SK-N-SH (cell line): ENCODE measurements at regions not wholly inside any gene's neighbourhood (a gene's known extent, or its start where the extent isn't known, plus 50 kb on each side); places are given as distances from the start of the nearest gene placed in this dataset.

ENCODE experiments used
- CTCF ChIA-PET: fragments of 300-600, 350-600 bp; formaldehyde crosslinking; extraction: SDS; loops from one replicate; lab custom pipeline; 2021; lab: Yijun Ruan, JAX
- POLR2A ChIA-PET: fragments of 350-600 bp; sonication (Branson Sonifier 250); formaldehyde crosslinking; extraction: SDS; loops from one replicate; lab custom pipeline; 2020; ENCODE audit warnings: antibody characterized with exemption, inconsistent platforms; lab: Yijun Ruan, JAX
- DNase-seq: peaks from one replicate; pipeline ENCODE4 v3.0.0; 2012
- H2AFZ ChIP-seq: fragments of 200-600 bp; sonication (generic); 2 replicates; pipeline ENCODE4 v1.8.1; 2016; ENCODE audit warnings: antibody characterized with exemption, mild to moderate bottlenecking, low read depth
- H3F3A ChIP-seq: fragments of 200-600 bp; sonication (generic); replicated peaks from 2 replicates; pipeline ENCODE3; 2016; ENCODE audit warnings: antibody characterized with exemption, mild to moderate bottlenecking; ENCODE audit not compliant: insufficient read depth
- H3K27ac ChIP-seq, 2 experiments: fragments of 200-500 bp in 1 of 2; fragments of 200-600 bp in 1 of 2; sonication (Bioruptor generic) in 1 of 2; sonication (generic), shearing (Covaris generic) in 1 of 2; 2 replicates each; pipeline versions ENCODE4 v1.5.1 to v1.6.1; 2014 to 2016; ENCODE audit warnings: low read depth in 2 of 2, inconsistent platforms in 1 of 2, low read length in 1 of 2, mild to moderate bottlenecking in 1 of 2, mixed read lengths in 1 of 2
- H3K27me3 ChIP-seq: fragments of 200-600 bp; sonication (generic), shearing (Covaris generic); 2 replicates; pipeline ENCODE4 v1.6.1; 2016; ENCODE audit warnings: mixed run types; ENCODE audit not compliant: insufficient read depth
- H3K36me3 ChIP-seq, 2 experiments: fragments of 200-500 bp in 1 of 2; fragments of 200-600 bp in 1 of 2; sonication (Bioruptor generic) in 1 of 2; sonication (generic) in 1 of 2; replicated peaks in 1 of 2; 2 replicates each; pipeline versions ENCODE3 to v1.5.1; 2014 to 2016; ENCODE audit warnings: low read length in 1 of 2, mild to moderate bottlenecking in 1 of 2; ENCODE audit not compliant: insufficient read depth in 2 of 2, control insufficient read depth in 1 of 2
- H3K4me1 ChIP-seq, 2 experiments: fragments of 200-500 bp in 1 of 2; fragments of 200-600 bp in 1 of 2; sonication (Bioruptor generic) in 1 of 2; sonication (generic), shearing (Covaris generic) in 1 of 2; 2 replicates each; pipeline versions ENCODE4 v1.5.1 to v1.6.1; 2014 to 2016; ENCODE audit warnings: low read depth in 1 of 2, low read length in 1 of 2, mixed run types in 1 of 2; ENCODE audit not compliant: insufficient read depth in 2 of 2, control insufficient read depth in 1 of 2
- H3K4me2 ChIP-seq: fragments of 200-600 bp; sonication (generic), shearing (Covaris generic); 2 replicates; pipeline ENCODE4 v1.6.1; 2017; ENCODE audit warnings: mixed run types
- H3K4me3 ChIP-seq, 2 experiments: fragments of 200-500 bp in 1 of 2; fragments of 200-600 bp in 1 of 2; sonication (Bioruptor generic) in 1 of 2; sonication (generic), shearing (Covaris generic) in 1 of 2; 2 replicates each; pipeline versions ENCODE4 v1.5.1 to v1.8.1; 2014 to 2016; ENCODE audit warnings: low read depth in 2 of 2, inconsistent platforms in 1 of 2, low read length in 1 of 2, mild to moderate bottlenecking in 1 of 2, mixed read lengths in 1 of 2, moderate library complexity in 1 of 2
- H3K79me2 ChIP-seq: fragments of 200-600 bp; sonication (generic); 2 replicates; pipeline ENCODE4 v1.8.1; 2017; ENCODE audit warnings: mild to moderate bottlenecking; ENCODE audit not compliant: insufficient read depth
- H3K9ac ChIP-seq: fragments of 200-600 bp; sonication (generic); 2 replicates; pipeline ENCODE4 v1.6.1; 2017; ENCODE audit warnings: mixed run types
- H3K9me2 ChIP-seq: fragments of 200-600 bp; sonication (generic); 2 replicates; pipeline ENCODE4 v1.6.1; 2017; ENCODE audit warnings: mixed run types
- H3K9me3 ChIP-seq: fragments of 200-600 bp; sonication (generic); 2 replicates; pipeline ENCODE4 v1.6.1; 2017; ENCODE audit warnings: mixed run types, mild to moderate bottlenecking, moderate library complexity
- H4K20me1 ChIP-seq: fragments of 200-600 bp; sonication (generic); 2 replicates; pipeline ENCODE4 v1.6.1; 2017; ENCODE audit warnings: mild to moderate bottlenecking, mixed run types; ENCODE audit not compliant: insufficient read depth
- EP300 ChIP-seq, 2 experiments: IDR thresholded peaks; 2 replicates each; pipeline versions ENCODE4 v1.4.0 to v1.6.1; 2012; ENCODE audit warnings: borderline replicate concordance in 1 of 2, low read depth in 1 of 2, low read length in 1 of 2
- GABPA ChIP-seq: IDR thresholded peaks from 2 replicates; pipeline ENCODE4 v1.4.0; 2012; ENCODE audit warnings: low read depth, mild to moderate bottlenecking
- JUND ChIP-seq: IDR thresholded peaks from 2 replicates; pipeline ENCODE4 v1.4.0; 2012
- NFIC ChIP-seq: IDR thresholded peaks from 2 replicates; pipeline ENCODE4 v1.4.0; 2012; ENCODE audit warnings: borderline replicate concordance
- NRF1 ChIP-seq: IDR thresholded peaks from 2 replicates; pipeline ENCODE4 v1.6.1; 2012; ENCODE audit warnings: low read depth, mild to moderate bottlenecking, low read length
- PBX3 ChIP-seq: IDR thresholded peaks from 2 replicates; pipeline ENCODE4; 2012
- RCOR1 ChIP-seq: fragments of 150-350 bp; IDR thresholded peaks from 2 replicates; pipeline ENCODE4 v1.6.1; 2017; ENCODE audit warnings: antibody characterized with exemption, low read length
- RXRA ChIP-seq: IDR thresholded peaks from 2 replicates; pipeline ENCODE4 v1.4.0; 2012; ENCODE audit warnings: low read depth, mild to moderate bottlenecking, borderline replicate concordance
- SIN3A ChIP-seq: IDR thresholded peaks from 2 replicates; pipeline ENCODE4 v1.6.1; 2012; ENCODE audit warnings: low read depth, mild to moderate bottlenecking, low read length, moderate library complexity, borderline replicate concordance
- SMC3 ChIP-seq: IDR thresholded peaks from 2 replicates; pipeline ENCODE4 v1.6.1; 2012; ENCODE audit warnings: low read depth, low read length, improper control_type of control experiment
- TAF1 ChIP-seq: IDR thresholded peaks from 2 replicates; pipeline ENCODE4 v1.6.1; 2012; ENCODE audit warnings: low read depth, mild to moderate bottlenecking, low read length, moderate library complexity, borderline replicate concordance
- TCF12 ChIP-seq: IDR thresholded peaks from 2 replicates; pipeline ENCODE4 v1.4.0; 2012
- TEAD4 ChIP-seq: IDR thresholded peaks from 2 replicates; pipeline ENCODE4 v1.4.0; 2012; ENCODE audit warnings: mild to moderate bottlenecking, borderline replicate concordance; ENCODE audit not compliant: insufficient read depth
- USF2 ChIP-seq: fragments of 150-350 bp; IDR thresholded peaks from 2 replicates; pipeline ENCODE4 v1.6.1; 2017; ENCODE audit warnings: antibody characterized with exemption, low read length, low read depth, borderline replicate concordance
- YY1 ChIP-seq: IDR thresholded peaks from 2 replicates; pipeline ENCODE4 v1.4.0; 2012; ENCODE audit warnings: low read depth, mild to moderate bottlenecking
- ZBTB33 ChIP-seq: IDR thresholded peaks from 2 replicates; pipeline ENCODE4 v1.4.0; 2012; ENCODE audit warnings: low read depth, borderline replicate concordance
- WGBS: methylation state at CpG from one replicate; pipeline ENCODE4 v1.1.6; 2017; ENCODE audit warnings: low lambda C conversion rate; 5-methylcytosine and 5-hydroxymethylcytosine counted together
- TF ChIP-seq, protein P1 (sequence below): IDR thresholded peaks from 2 replicates; pipeline ENCODE4 v1.4.0; 2012; ENCODE audit warnings: low read depth
- TF ChIP-seq, protein P2 (sequence below): fragments of 150-350 bp; IDR thresholded peaks from 2 replicates; pipeline ENCODE4 v1.6.1; 2016; ENCODE audit warnings: mild to moderate bottlenecking, low read depth, low read length
- TF ChIP-seq, protein P3 (sequence below): IDR thresholded peaks from 2 replicates; pipeline ENCODE4 v1.4.0; 2012; ENCODE audit warnings: low read depth, borderline replicate concordance

DNA sequence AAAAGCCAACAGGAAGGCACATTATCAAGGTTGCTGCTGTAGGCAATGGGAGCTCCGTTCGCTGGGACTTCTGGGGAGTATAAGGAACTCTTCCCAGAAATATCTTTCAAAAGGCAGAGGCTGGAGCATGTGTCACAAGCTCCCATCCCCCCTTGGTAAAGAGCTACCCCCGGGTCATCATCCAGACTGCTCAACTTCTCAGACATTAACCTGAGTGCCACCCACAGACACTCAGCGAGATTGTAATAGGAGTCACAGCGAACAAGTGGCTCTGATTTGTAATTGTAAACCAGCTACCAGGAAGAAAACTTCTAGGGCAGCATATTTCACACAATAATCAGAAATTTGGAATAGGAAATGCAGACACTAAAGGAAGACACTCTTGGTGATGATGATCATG is 290.2 kb upstream of the PARD3B start:
- Histone ChIP-seq H2AFZ (no peak overlapping the region), H3F3A (no peaks in the 10 kb centered on the region), H3K9me2 (no peaks in the 10 kb centered on the region), H3K9me3 (no peaks in the 10 kb centered on the region), H3K79me2 (no peaks in the 10 kb centered on the region), H3K36me3 (no peaks in the 10 kb centered on the region), H3K27me3 (no peaks in the 10 kb centered on the region; the same call in 1 of the 2 replicates), H3K4me1 (peaks cover 0 to 18% of the 10 kb centered on the region in 2 experiments; a peak in 1 of 4 replicates), H3K9ac (no peak overlapping the region), H3K4me2 (no peak overlapping the region), H4K20me1 (no peaks in the 10 kb centered on the region), H3K4me3 (no peak overlapping the region), H3K27ac (no peak overlapping the region)
- DNase-seq = no peak
- ChIA-PET POLR2A (no interaction called here), CTCF (interaction anchor here (1.1 to 1.4 kb wide), 3 partner anchors 57 to 183 kb away, joined by 3 to 6 read pairs (median 3); no protein-coding TSS in a partner anchor)
- 64% methylated on average over 5 of the region's 5 CpGs for WGBS
- TF ChIP-seq GABPA = no peak
- TF ChIP-seq TAF1 = no peak
- TF ChIP-seq NFIC = no peak
- no peak for TF ChIP-seq NRF1
- TF ChIP-seq SIN3A = no peak
- TF ChIP-seq YY1 = no peak
- no peak for TF ChIP-seq RCOR1
- no peak for TF ChIP-seq RXRA
- TF ChIP-seq ZBTB33 = no peak
- no peak for TF ChIP-seq PBX3
- no peak for TF ChIP-seq EP300 (IDR thresholded peaks at IDR 0.05; ENCODE audit: borderline replicate concordance in 1 of 2, low read depth in 1 of 2, low read length in 1 of 2)
- no peak for TF ChIP-seq USF2
- TF ChIP-seq, protein P1, sequence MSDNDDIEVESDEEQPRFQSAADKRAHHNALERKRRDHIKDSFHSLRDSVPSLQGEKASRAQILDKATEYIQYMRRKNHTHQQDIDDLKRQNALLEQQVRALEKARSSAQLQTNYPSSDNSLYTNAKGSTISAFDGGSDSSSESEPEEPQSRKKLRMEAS = no peak
- TF ChIP-seq, all 33 proteins: peak for 0

GRCh38 chr2:204255526-204255925 is 289.7 kb upstream of the PARD3B start:
- no peak overlapping the region for H2AFZ ChIP-seq
- POLR2A ChIA-PET = no interaction called here
- TF ChIP-seq JUND (no peak), ZBTB33 (no peak), GABPA (no peak), TAF1 (no peak), TCF12 (no peak), SMC3 (no peak), TEAD4 (no peak)
- TF ChIP-seq, protein P2, sequence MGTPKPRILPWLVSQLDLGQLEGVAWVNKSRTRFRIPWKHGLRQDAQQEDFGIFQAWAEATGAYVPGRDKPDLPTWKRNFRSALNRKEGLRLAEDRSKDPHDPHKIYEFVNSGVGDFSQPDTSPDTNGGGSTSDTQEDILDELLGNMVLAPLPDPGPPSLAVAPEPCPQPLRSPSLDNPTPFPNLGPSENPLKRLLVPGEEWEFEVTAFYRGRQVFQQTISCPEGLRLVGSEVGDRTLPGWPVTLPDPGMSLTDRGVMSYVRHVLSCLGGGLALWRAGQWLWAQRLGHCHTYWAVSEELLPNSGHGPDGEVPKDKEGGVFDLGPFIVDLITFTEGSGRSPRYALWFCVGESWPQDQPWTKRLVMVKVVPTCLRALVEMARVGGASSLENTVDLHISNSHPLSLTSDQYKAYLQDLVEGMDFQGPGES = no peak
- TF ChIP-seq, protein P3, sequence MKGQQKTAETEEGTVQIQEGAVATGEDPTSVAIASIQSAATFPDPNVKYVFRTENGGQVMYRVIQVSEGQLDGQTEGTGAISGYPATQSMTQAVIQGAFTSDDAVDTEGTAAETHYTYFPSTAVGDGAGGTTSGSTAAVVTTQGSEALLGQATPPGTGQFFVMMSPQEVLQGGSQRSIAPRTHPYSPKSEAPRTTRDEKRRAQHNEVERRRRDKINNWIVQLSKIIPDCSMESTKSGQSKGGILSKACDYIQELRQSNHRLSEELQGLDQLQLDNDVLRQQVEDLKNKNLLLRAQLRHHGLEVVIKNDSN = no peak

More at GRCh38 chr2:204255526-204255925, 289.7 kb upstream of the PARD3B start:
- H3K4me2 ChIP-seq = no peak overlapping the region
- CTCF ChIA-PET = interaction anchor here (1.2 to 1.4 kb wide), 2 partner anchors 110 to 184 kb away, joined by 3 to 6 read pairs; no protein-coding TSS in a partner anchor
- H3K9me2 ChIP-seq = no peaks in the 10 kb centered on the region
- H3K27ac ChIP-seq = no peak overlapping the region
- no peaks in the 10 kb centered on the region for H3F3A ChIP-seq
- no peaks in the 10 kb centered on the region for H3K79me2 ChIP-seq
- 34% methylated on average over 2 of the region's 2 CpGs for WGBS
- no peaks in the 10 kb centered on the region for H3K36me3 ChIP-seq
- H3K9me3 ChIP-seq = no peaks in the 10 kb centered on the region
- H3K4me3 ChIP-seq = no peak overlapping the region
- H4K20me1 ChIP-seq = no peaks in the 10 kb centered on the region
- DNase-seq = no peak
- H3K4me1 ChIP-seq = peaks cover 0 to 21% of the 10 kb centered on the region in 2 experiments; a peak in 1 of 4 replicates
- H3K9ac ChIP-seq = no peak overlapping the region
- H3K27me3 ChIP-seq = no peaks in the 10 kb centered on the region; the same call in 1 of the 2 replicates
